HL-60 (cell line): ENCODE measurements at regions not wholly inside any gene's neighbourhood (a gene's known extent, or its start where the extent isn't known, plus 50 kb on each side); places are given as distances from the start of the nearest gene placed in this dataset.

ENCODE experiments used
- CTCF ChIP-seq: IDR thresholded peaks from one replicate; pipeline ENCODE4 v1.5.1; 2011; ENCODE audit warnings: low read length, control low read depth, inconsistent platforms; ENCODE audit not compliant: insufficient read depth
- POLR2AphosphoS5 ChIP-seq: IDR thresholded peaks from 2 replicates; pipeline ENCODE4 v1.6.1; 2012; ENCODE audit warnings: low read depth
- REST ChIP-seq: IDR thresholded peaks from 2 replicates; pipeline ENCODE4 v1.6.1; 2012; ENCODE audit warnings: low read depth; ENCODE audit not compliant: insufficient replicate concordance

DNA sequence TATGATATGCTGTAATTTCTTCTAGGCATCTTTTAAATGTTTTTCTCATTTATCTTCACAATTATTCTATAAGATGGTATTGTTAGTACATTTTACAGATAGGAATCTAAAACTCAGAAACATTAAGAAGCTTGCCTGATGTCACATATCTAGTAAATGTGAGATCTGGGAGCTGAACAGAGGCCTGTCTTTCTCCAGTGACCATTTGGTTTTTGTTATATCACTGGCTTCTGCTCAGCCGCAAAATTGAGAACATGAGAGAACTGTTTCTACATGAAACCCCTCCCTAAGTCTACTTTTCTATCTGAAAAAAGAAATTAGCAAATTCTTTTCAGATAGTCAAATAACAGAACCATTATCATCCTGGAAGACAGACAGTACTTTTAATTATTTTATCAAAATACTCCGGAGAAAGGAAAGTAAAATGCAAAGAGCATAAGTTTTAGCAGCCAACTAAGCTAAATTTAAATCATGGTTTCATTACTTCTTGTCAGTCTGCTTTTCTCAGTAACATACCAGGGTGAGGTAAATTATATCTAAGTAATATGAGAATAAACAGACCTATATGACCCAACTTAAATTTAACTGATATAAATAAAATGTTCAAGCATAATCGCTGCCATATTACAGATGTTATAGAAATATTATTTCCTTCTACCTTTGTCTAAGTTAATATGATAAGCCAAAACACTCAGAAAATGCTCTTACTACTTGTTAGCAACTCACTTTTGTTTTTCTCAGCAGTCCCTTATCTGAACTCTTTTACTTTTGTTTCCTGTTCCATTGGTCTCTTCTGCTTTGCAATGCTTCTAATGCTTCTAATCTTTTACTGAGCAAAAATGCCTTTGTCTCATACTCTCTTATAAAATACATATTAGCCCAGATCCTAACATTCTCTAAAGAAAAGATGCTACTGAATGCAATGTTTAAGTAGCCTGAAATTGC, 68.0 kb upstream of the MBNL1 start:
- TF ChIP-seq CTCF (no peak), REST (no peak), POLR2AphosphoS5 (no peak)
